Vagina (tissue), 2 donors: ENCODE measurements at regions not wholly inside any gene's neighbourhood (a gene's known extent, or its start where the extent isn't known, plus 50 kb on each side); places are given as distances from the start of the nearest gene placed in this dataset.

Experiments
- POLR2A ChIP-seq, 2 donors: fragments of 450-650 bp; IDR thresholded peaks; one replicate each; pipeline ENCODE4 v1.6.1; 2017; ENCODE audit warnings: antibody characterized with exemption in 2 of 2, mild to moderate bottlenecking in 2 of 2, moderate library complexity in 2 of 2
- POLR2AphosphoS5 ChIP-seq, 2 donors: sonication (generic); formaldehyde crosslinking; IDR thresholded peaks; one replicate each; pipeline ENCODE4 v1.9.0; 2017; ENCODE audit warnings: antibody characterized with exemption in 2 of 2, mild to moderate bottlenecking in 2 of 2, low read depth in 1 of 2; ENCODE audit not compliant: insufficient read depth in 1 of 2
- TF ChIP-seq, protein P1 (sequence below), 3 experiments: fragments of 450-650 bp in 2 of 3; fragments of 200-600 bp in 1 of 3; sonication (generic) in 1 of 3; IDR thresholded peaks; one replicate each; pipeline ENCODE4 v1.5.1; 2017 to 2019; ENCODE audit warnings: antibody characterized with exemption in 3 of 3, mild to moderate bottlenecking in 2 of 3, moderate library complexity in 2 of 3

DNA sequence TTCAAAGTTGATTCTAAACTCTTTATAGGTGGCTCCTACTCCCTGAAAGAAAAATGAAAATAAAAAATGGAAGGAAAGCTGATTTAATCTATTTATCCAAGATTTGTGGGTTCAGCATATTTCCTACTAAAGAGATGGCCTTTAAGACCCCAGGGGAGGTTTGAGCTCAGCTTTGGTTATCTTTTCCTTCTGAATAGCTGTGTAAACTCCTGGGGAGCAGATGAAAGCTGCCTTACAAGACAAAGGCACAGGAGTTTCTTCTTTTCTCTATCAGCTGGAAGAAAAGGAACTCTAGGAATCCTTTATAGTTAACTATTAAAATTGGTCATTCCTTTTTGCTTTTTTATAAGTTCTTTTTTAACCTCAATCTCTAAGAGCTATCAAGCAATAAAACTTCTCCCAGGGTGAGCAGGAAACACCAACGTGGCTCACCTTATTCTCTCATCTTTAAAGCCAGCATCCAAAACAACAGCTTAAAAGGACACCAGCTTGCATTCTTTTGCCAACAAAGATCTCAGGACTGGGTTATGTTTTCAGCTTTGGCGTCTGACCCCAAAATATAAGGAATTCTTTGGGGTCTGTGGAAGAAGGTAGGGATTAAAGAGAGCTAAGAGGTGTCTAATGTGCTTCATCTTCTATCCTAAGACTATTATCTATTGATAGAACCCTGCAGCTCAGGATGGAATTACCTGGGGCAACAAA is 371.7 kb upstream of the KITLG start:
- TF ChIP-seq, protein P1, sequence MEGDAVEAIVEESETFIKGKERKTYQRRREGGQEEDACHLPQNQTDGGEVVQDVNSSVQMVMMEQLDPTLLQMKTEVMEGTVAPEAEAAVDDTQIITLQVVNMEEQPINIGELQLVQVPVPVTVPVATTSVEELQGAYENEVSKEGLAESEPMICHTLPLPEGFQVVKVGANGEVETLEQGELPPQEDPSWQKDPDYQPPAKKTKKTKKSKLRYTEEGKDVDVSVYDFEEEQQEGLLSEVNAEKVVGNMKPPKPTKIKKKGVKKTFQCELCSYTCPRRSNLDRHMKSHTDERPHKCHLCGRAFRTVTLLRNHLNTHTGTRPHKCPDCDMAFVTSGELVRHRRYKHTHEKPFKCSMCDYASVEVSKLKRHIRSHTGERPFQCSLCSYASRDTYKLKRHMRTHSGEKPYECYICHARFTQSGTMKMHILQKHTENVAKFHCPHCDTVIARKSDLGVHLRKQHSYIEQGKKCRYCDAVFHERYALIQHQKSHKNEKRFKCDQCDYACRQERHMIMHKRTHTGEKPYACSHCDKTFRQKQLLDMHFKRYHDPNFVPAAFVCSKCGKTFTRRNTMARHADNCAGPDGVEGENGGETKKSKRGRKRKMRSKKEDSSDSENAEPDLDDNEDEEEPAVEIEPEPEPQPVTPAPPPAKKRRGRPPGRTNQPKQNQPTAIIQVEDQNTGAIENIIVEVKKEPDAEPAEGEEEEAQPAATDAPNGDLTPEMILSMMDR (IDR thresholded peaks at IDR 0.05), result no peak
- TF ChIP-seq POLR2A (IDR thresholded peaks at IDR 0.05) (no peak), POLR2AphosphoS5 (IDR thresholded peaks at IDR 0.05; ENCODE audit: insufficient read depth in 1 of 2, low read depth in 1 of 2) (no peak)
